ENCODE measurements at regions not wholly inside any gene's neighbourhood (a gene's known extent, or its start where the extent isn't known, plus 50 kb on each side); places are given as distances from the start of the nearest gene placed in this dataset.

DNA sequence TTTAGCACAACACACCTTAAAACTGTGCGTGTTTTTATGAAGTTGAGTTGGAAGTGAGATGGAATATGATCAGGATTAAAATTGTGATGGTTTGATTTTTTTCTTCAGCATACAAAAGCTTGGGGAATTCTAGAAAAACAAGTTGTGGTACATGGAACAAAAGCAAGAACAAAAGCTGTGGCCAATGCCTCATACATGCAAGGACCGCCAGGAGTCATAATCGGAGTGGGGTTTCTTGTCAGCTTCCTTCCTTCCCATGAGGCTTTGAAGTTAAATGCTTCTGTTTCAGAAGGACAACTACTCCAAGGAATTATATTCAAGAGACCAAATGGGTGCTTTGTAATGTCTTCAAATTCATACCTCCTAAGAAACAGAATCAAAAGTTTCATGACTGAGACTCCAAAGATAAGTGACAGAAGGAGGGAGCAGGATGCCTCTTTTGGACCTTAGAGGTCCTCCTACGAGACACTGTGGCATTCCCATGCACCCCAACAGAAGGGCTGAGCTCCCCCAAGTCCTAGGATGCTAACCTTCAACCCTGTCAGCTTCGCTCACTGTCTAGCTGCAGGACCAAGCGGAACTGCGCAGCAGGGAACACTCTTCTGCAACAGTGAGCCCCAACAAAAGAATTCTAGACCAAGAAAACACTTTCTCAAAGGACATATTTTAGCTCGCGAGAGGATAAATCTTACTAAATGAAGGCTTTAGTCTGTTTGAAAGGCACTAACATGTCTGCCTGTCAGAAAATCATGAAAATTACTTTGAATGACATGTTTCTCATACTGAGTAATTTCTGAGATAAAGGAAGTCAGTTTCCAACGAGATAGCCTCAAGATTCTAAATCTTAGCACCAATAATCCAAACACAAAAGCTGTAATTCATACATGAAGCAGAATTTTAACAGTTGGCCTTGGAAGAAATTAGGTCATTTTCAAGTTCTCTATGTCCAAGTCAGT, 108.5 kb upstream of the NHSL1 start:
- Histone ChIP-seq H3K27me3 (no peaks in the 10 kb centered on the region), H3K27ac (no peak overlapping the region), H3K36me3 (no peaks in the 10 kb centered on the region), H3K4me3 (no peak overlapping the region), H3K9me3 (no peaks in the 10 kb centered on the region), H3K4me1 (no peaks in the 10 kb centered on the region)
- TF ChIP-seq, protein P1, sequence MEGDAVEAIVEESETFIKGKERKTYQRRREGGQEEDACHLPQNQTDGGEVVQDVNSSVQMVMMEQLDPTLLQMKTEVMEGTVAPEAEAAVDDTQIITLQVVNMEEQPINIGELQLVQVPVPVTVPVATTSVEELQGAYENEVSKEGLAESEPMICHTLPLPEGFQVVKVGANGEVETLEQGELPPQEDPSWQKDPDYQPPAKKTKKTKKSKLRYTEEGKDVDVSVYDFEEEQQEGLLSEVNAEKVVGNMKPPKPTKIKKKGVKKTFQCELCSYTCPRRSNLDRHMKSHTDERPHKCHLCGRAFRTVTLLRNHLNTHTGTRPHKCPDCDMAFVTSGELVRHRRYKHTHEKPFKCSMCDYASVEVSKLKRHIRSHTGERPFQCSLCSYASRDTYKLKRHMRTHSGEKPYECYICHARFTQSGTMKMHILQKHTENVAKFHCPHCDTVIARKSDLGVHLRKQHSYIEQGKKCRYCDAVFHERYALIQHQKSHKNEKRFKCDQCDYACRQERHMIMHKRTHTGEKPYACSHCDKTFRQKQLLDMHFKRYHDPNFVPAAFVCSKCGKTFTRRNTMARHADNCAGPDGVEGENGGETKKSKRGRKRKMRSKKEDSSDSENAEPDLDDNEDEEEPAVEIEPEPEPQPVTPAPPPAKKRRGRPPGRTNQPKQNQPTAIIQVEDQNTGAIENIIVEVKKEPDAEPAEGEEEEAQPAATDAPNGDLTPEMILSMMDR (IDR thresholded peaks at IDR 0.05) = no peak
- no peak for TF ChIP-seq POLR2A (IDR thresholded peaks at IDR 0.05)
- no peak for DNase-seq
- intact Hi-C loops (cut with DNase I; ENCODE audit: low total_unique reads) = no loop called here

DNA sequence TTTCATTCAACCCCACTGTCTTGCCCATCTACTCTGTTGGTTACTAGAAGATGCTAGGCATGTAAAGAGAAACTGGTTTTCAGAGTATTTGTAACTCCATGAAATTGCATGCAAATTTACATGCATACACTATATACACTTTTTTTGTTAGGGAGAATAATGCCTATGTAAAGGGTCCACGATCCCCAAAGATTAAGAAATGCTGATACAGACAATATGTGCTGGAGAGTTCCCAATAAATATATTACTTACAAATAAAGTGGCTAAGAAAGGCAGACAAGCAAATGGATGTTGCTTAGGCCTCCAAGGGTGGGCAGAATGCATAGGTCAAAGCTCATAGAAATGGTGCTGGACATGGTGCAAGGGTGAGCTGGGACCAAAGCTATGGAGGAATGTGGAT, 109.6 kb upstream of the NHSL1 start:
- intact Hi-C loops (cut with DNase I; ENCODE audit: low total_unique reads) = no loop called here
- Histone ChIP-seq H3K4me3 (no peak overlapping the region), H3K4me1 (no peaks in the 10 kb centered on the region), H3K9me3 (no peaks in the 10 kb centered on the region), H3K27ac (no peak overlapping the region), H3K36me3 (no peaks in the 10 kb centered on the region), H3K27me3 (no peaks in the 10 kb centered on the region)
- no peak for TF ChIP-seq POLR2A (IDR thresholded peaks at IDR 0.05)
- TF ChIP-seq, protein P1 (IDR thresholded peaks at IDR 0.05) = no peak
- no peak for DNase-seq

DNA sequence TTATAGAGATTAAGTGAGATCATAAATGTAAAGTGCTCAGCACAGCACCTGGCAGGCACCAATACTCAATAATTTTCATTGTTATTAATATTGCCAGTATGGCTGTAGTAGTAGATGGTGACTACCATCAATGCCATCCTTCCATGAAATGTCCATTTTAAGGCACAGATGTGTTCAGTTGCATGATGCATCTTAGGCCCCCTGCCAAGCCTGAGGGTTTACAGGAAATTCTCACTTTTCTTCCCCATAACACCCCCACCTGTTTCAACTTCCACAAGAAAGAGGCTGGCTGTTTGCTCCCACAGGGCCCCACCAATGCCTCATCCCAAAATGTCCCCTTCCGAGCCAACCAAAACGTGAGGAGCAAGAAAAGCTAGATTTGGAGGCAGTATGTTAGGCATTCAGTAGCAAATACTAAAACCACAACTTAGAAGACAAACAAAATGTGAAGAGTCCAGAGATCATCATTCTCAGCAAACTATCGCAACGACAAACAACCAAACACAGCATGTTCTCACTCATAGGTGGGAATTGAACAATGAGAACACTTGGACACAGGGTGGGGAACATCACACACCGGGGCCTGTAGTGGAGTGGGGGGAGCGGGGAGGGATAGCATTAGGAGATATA, 110.6 kb upstream of the NHSL1 start:
- DNase-seq = no peak
- Histone ChIP-seq H3K9me3 (no peaks in the 10 kb centered on the region), H3K27ac (no peak overlapping the region), H3K4me3 (no peak overlapping the region), H3K27me3 (no peaks in the 10 kb centered on the region), H3K4me1 (no peaks in the 10 kb centered on the region), H3K36me3 (no peaks in the 10 kb centered on the region)
- TF ChIP-seq, protein P1 (IDR thresholded peaks at IDR 0.05) = no peak
- no peak for TF ChIP-seq POLR2A (IDR thresholded peaks at IDR 0.05)
- intact Hi-C loops (cut with DNase I; ENCODE audit: low total_unique reads) = no loop called here

DNA sequence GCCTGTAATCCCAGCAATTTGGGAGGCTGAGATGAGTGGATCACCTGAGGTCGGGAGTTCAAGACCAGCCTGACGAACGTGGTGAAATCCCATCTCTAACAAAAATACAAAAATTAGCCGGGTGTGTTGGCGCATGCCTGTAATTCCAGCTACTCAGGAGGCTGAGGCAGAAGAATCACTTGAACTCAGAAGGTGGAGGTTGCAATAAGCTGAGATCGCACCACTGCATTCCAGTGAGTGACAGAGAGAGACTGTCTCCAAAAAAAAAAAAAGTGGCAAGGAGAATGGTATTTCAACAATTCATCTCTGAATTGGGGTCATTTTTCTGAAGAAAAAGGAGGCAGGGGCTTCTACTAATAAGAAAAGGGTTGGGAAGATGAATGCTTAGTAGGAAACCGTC, 111.5 kb upstream of the NHSL1 start:
- TF ChIP-seq, protein P1 (IDR thresholded peaks at IDR 0.05) = no peak
- no peak for TF ChIP-seq POLR2A (IDR thresholded peaks at IDR 0.05)
- intact Hi-C loops (cut with DNase I; ENCODE audit: low total_unique reads) = no loop called here
- no peak overlapping the region for H3K27ac ChIP-seq
- no peaks in the 10 kb centered on the region for H3K4me1 ChIP-seq
- no peak overlapping the region for H3K4me3 ChIP-seq
- H3K36me3 ChIP-seq = no peaks in the 10 kb centered on the region
- H3K9me3 ChIP-seq = no peaks in the 10 kb centered on the region
- no peaks in the 10 kb centered on the region for H3K27me3 ChIP-seq
- DNase-seq = no peak

DNA sequence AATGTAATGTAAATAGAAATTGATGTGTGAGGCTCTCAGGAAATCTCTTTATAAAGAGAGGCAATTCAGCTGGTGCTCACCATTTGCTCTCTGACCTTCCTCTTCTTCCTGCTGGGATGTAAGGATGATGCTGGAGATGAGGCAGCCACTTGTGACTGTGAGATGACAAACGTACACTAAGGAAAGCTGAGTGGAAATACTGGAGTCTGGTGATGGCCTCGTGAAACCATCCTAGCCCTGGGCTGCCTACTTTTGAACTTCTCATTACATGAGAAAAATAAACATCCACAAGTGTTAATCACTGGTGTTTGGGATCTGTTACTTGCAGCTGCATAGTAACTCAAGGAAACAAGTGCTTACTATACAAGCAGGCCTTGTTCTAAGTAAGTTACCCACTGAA, 114.9 kb upstream of the NHSL1 start:
- H3K27ac ChIP-seq = no peak overlapping the region
- intact Hi-C loops (cut with DNase I; ENCODE audit: low total_unique reads) = no loop called here
- TF ChIP-seq, protein P1 (IDR thresholded peaks at IDR 0.05) = no peak
- TF ChIP-seq POLR2A (IDR thresholded peaks at IDR 0.05) = no peak

More for the DNA sequence above, 114.9 kb upstream of the NHSL1 start:
- DNase-seq = no peak
- Histone ChIP-seq H3K4me1 (no peaks in the 10 kb centered on the region), H3K27me3 (no peaks in the 10 kb centered on the region), H3K9me3 (no peaks in the 10 kb centered on the region), H3K4me3 (no peak overlapping the region), H3K36me3 (no peaks in the 10 kb centered on the region)

Measured in uterus (tissue), 3 donors.